GM23338 (cell line): ENCODE measurements at regions not wholly inside any gene's neighbourhood (a gene's known extent, or its start where the extent isn't known, plus 50 kb on each side); places are given as distances from the start of the nearest gene placed in this dataset.

ENCODE experiments used
- CTCF ChIP-seq, 2 experiments: fragments of 200-600 bp in 1 of 2; sonication (generic) in 1 of 2; conservative IDR thresholded peaks; 2 replicates each; pipeline versions ENCODE4 v1.5.1 to v1.6.1; 2016 to 2017; ENCODE audit warnings: antibody characterized with exemption in 2 of 2, low read depth in 2 of 2, mild to moderate bottlenecking in 2 of 2, moderate library complexity in 1 of 2
- EZH2 ChIP-seq: fragments of 200-600 bp; sonication (generic); IDR thresholded peaks from one replicate; pipeline ENCODE4 v1.8.0; 2017; ENCODE audit warnings: antibody characterized with exemption, mild to moderate bottlenecking, low read depth; ENCODE audit not compliant: unreplicated experiment

DNA sequence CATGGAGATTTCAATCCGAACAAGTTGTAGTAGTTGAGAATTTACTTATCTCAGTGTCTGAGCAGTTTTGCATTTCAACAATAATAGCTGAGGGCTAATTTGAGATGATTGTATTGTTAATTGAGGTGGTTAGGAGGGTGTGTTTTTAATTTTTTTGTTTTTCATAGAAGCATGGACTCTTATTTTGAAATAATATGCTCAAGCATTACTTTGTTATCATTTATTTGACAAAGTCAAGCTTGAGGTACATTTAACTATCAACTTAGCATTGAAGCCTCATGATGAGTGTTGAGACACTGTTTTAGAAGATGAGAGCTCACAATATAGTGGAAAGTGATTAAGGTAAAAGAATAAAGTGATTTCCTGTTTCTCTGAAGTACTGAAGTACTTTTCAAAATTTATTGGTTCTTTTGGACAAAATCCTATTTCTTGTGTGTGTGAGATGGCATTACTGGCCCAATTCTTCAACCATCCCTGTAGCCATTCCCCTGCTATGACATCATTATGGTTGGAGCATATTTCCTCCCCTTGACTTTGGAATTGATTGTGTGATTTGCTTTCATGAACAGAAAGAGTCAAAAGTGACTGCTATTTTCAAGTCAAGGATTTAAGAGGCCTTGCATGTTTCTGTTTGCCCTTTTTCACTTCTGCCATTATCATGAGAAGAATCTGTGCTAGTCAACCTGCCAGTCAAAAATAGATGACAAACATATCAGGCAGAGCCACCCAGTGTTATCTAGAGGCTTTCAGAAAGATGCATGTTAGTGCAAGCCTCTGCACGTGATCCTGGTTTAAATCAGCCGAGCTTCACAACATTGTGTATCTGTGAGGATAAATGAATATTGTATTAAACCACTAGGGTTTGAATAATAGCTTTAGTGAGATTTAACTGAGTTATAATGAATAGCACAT, 1112.3 kb upstream of the CITED2 start:
- TF ChIP-seq EZH2: no peak
- no peak for TF ChIP-seq CTCF (conservative IDR thresholded peaks at IDR 0.05; ENCODE audit: low read depth in 2 of 2)
